CD4-positive, alpha-beta memory T cell (primary cell): ENCODE measurements at regions not wholly inside any gene's neighbourhood (a gene's known extent, or its start where the extent isn't known, plus 50 kb on each side); places are given as distances from the start of the nearest gene placed in this dataset.
"Not testable (repeated sequence)": the region's sequence is repeated elsewhere in the genome, so short reads cannot be mapped to it uniquely, and the experiment has no call there.

Experiments used
- CTCF ChIA-PET: fragments of 350-600 bp; sonication (Branson Sonifier 250); formaldehyde crosslinking; loops from one replicate; lab custom pipeline; 2021; ENCODE audit warnings: inconsistent platforms; ENCODE audit not compliant: partially characterized antibody; lab: Charles Lee
- POLR2A ChIA-PET: fragments of 350-600 bp; sonication (Branson Sonifier 250); formaldehyde crosslinking; loops from one replicate; lab custom pipeline; 2021; ENCODE audit not compliant: partially characterized antibody; lab: Charles Lee
- DNase-seq, 5 donors: peaks; one replicate each; pipeline versions ENCODE4 v3.0.0 to v3.0.0-alpha.2; 2020 to 2022; ENCODE audit warnings: mixed read lengths in 1 of 5
- H3K27ac ChIP-seq: one replicate; pipeline ENCODE4 v1.7.0; 2013; ENCODE audit warnings: low read depth, low read length
- H3K27me3 ChIP-seq: 2 replicates; pipeline ENCODE4 v1.7.0; 2013; ENCODE audit warnings: mild to moderate bottlenecking, low read length, moderate library complexity; ENCODE audit not compliant: insufficient read depth
- H3K36me3 ChIP-seq: 2 replicates; pipeline ENCODE4 v1.7.0; 2013; ENCODE audit warnings: mild to moderate bottlenecking, low read length, moderate library complexity; ENCODE audit not compliant: insufficient read depth
- H3K4me1 ChIP-seq: 2 replicates; pipeline ENCODE4 v1.7.0; 2013; ENCODE audit warnings: mild to moderate bottlenecking, low read length, moderate library complexity; ENCODE audit not compliant: insufficient read depth
- H3K4me3 ChIP-seq, 2 donors: one replicate each; pipeline ENCODE4 v1.7.0; 2013; ENCODE audit warnings: low read length in 2 of 2, mild to moderate bottlenecking in 1 of 2
- H3K9me3 ChIP-seq, 2 donors: one replicate each; pipeline ENCODE4 v1.7.0; 2013; ENCODE audit warnings: low read length in 2 of 2, control low read depth in 1 of 2; ENCODE audit not compliant: control insufficient read depth in 1 of 2
- H3K27ac Mint-ChIP-seq, 7 donors: one replicate each; pipeline ENCODE4 v1.8.0; 2020 to 2021; ENCODE audit warnings: mixed read lengths in 7 of 7, mild to moderate bottlenecking in 6 of 7, inconsistent platforms in 3 of 7, moderate library complexity in 3 of 7
- H3K27me3 Mint-ChIP-seq, 2 donors: one replicate each; pipeline ENCODE4 v1.8.0; 2020 to 2021; ENCODE audit warnings: mixed read lengths in 2 of 2
- H3K36me3 Mint-ChIP-seq, 2 donors: one replicate each; pipeline ENCODE4 v1.8.0; 2020 to 2021; ENCODE audit warnings: mixed read lengths in 2 of 2, inconsistent platforms in 1 of 2, mild to moderate bottlenecking in 1 of 2
- H3K4me1 Mint-ChIP-seq, 4 donors: one replicate each; pipeline ENCODE4 v1.8.0; 2020 to 2021; ENCODE audit warnings: mixed read lengths in 4 of 4, mild to moderate bottlenecking in 1 of 4
- H3K4me3 Mint-ChIP-seq, 8 donors: one replicate each; pipeline ENCODE4 v1.8.0; 2020 to 2021; ENCODE audit warnings: mixed read lengths in 8 of 8, mild to moderate bottlenecking in 7 of 8, moderate library complexity in 6 of 8, inconsistent platforms in 3 of 8
- H3K9me3 Mint-ChIP-seq, 8 donors: one replicate each; pipeline ENCODE4 v1.8.0; 2020 to 2021; ENCODE audit warnings: mixed read lengths in 8 of 8, mild to moderate bottlenecking in 5 of 8, inconsistent platforms in 3 of 8, moderate library complexity in 1 of 8
- intact Hi-C: fragments of 100-400 bp; cut with micrococcal nuclease; formaldehyde crosslinking; loops from one replicate; pipeline ENCODE4 v1.15.1; 2023

- Mint-ChIP-seq H3K4me1 (no peaks in the 10 kb centered on the region), H3K4me3 (no peak overlapping the region), H3K36me3 (no peaks in the 10 kb centered on the region), H3K27me3 (peaks cover 0 to 14% of the 10 kb centered on the region in 2 donors), H3K27ac (no peak overlapping the region), H3K9me3 (peaks cover 0 to 2% (median 0%) of the 10 kb centered on the region in 8 donors)
- CTCF ChIA-PET: interaction anchor here (0.6 kb wide), 1 partner anchor 34 kb away, joined by 3 read pairs; no protein-coding TSS in a partner anchor
- no peak for DNase-seq
- no peaks in the 10 kb centered on the region for H3K27me3 ChIP-seq
- intact Hi-C loops: no loop called here
- H3K9me3 ChIP-seq: no peaks in the 10 kb centered on the region
- no peak overlapping the region for H3K4me3 ChIP-seq
- no peak overlapping the region for H3K27ac ChIP-seq
- POLR2A ChIA-PET: interaction anchor here (0.6 kb wide), 1 partner anchor 35 kb away, joined by 3 read pairs; no protein-coding TSS in a partner anchor
- no peaks in the 10 kb centered on the region for H3K4me1 ChIP-seq
- H3K36me3 ChIP-seq: no peaks in the 10 kb centered on the region
Observed at GRCh38 chr15:70376031-70376928, 278.6 kb upstream of the TLE3 start.

GRCh38 chr15:70375586-70375985 lies 277.9 kb upstream of the TLE3 start:
- CTCF ChIA-PET: no interaction called here
- POLR2A ChIA-PET: no interaction called here
- intact Hi-C loops: no loop called here
- no peak overlapping the region for H3K4me3 Mint-ChIP-seq
- DNase-seq: no peak
- H3K36me3 Mint-ChIP-seq: no peaks in the 10 kb centered on the region
- H3K9me3 ChIP-seq: no peaks in the 10 kb centered on the region
- no peak overlapping the region for H3K27ac Mint-ChIP-seq
- peaks cover 0 to 14% of the 10 kb centered on the region in 2 donors for H3K27me3 Mint-ChIP-seq
- no peaks in the 10 kb centered on the region for H3K4me1 ChIP-seq
- no peaks in the 10 kb centered on the region for H3K27me3 ChIP-seq
- H3K4me3 ChIP-seq: no peak overlapping the region
- no peaks in the 10 kb centered on the region for H3K4me1 Mint-ChIP-seq
- H3K9me3 Mint-ChIP-seq: peaks cover 0 to 2% (median 0%) of the 10 kb centered on the region in 8 donors
- no peaks in the 10 kb centered on the region for H3K36me3 ChIP-seq
- no peak overlapping the region for H3K27ac ChIP-seq

GRCh38 chr15:70375006-70375431 lies 277.3 kb upstream of the TLE3 start:
- H3K27me3 ChIP-seq: no peaks in the 10 kb centered on the region
- no peaks in the 10 kb centered on the region for H3K36me3 ChIP-seq
- H3K27ac Mint-ChIP-seq: no peak overlapping the region
- intact Hi-C loops: no loop called here
- no peak overlapping the region for H3K4me3 Mint-ChIP-seq
- H3K4me1 ChIP-seq: no peaks in the 10 kb centered on the region
- H3K9me3 Mint-ChIP-seq: peaks cover 0 to 2% (median 0%) of the 10 kb centered on the region in 8 donors
- no peaks in the 10 kb centered on the region for H3K36me3 Mint-ChIP-seq
- no peaks in the 10 kb centered on the region for H3K4me1 Mint-ChIP-seq
- no peaks in the 10 kb centered on the region for H3K9me3 ChIP-seq
- H3K27me3 Mint-ChIP-seq: peaks cover 0 to 14% of the 10 kb centered on the region in 2 donors
- ChIA-PET POLR2A (no interaction called here), CTCF (no interaction called here)
- no peak for DNase-seq
- no peak overlapping the region for H3K27ac ChIP-seq
- no peak overlapping the region for H3K4me3 ChIP-seq

GRCh38 chr15:70374096-70374495 lies 276.4 kb upstream of the TLE3 start:
- Histone ChIP-seq H3K4me1 (no peaks in the 10 kb centered on the region), H3K9me3 (no peaks in the 10 kb centered on the region), H3K27ac (no peak overlapping the region), H3K27me3 (no peaks in the 10 kb centered on the region), H3K4me3 (no peak overlapping the region), H3K36me3 (no peaks in the 10 kb centered on the region)
- POLR2A ChIA-PET: no interaction called here
- no peak for DNase-seq
- Mint-ChIP-seq H3K4me3 (no peak overlapping the region), H3K9me3 (peaks cover 0 to 2% (median 0%) of the 10 kb centered on the region in 8 donors), H3K27me3 (peaks cover 0 to 14% of the 10 kb centered on the region in 2 donors), H3K27ac (no peak overlapping the region), H3K36me3 (no peaks in the 10 kb centered on the region), H3K4me1 (peaks cover 0 to 1% (median 0%) of the 10 kb centered on the region in 4 donors)
- CTCF ChIA-PET: no interaction called here
- intact Hi-C loops: no loop called here

- H3K27ac Mint-ChIP-seq, H3K27me3 ChIP-seq, DNase-seq, H3K4me1 Mint-ChIP-seq, H3K27ac ChIP-seq, H3K4me3 Mint-ChIP-seq, POLR2A ChIA-PET, CTCF ChIA-PET, H3K4me3 ChIP-seq, H3K9me3 Mint-ChIP-seq, intact Hi-C loops, H3K36me3 Mint-ChIP-seq, H3K9me3 ChIP-seq, H3K4me1 ChIP-seq, H3K36me3 ChIP-seq: not testable (repeated sequence)
- peaks cover 1 to 14% of the 10 kb centered on the region in 2 donors for H3K27me3 Mint-ChIP-seq
Observed at GRCh38 chr15:70373439-70373838, 275.7 kb upstream of the TLE3 start.

GRCh38 chr15:70367913-70368705 lies 270.4 kb upstream of the TLE3 start:
- peaks cover 4 to 12% (median 9%) of the 10 kb centered on the region in 4 donors for H3K4me1 Mint-ChIP-seq
- DNase-seq, CTCF ChIA-PET, H3K36me3 Mint-ChIP-seq, H3K4me3 ChIP-seq, POLR2A ChIA-PET, intact Hi-C loops, H3K27me3 ChIP-seq, H3K9me3 Mint-ChIP-seq, H3K4me1 ChIP-seq, H3K27ac ChIP-seq, H3K27ac Mint-ChIP-seq, H3K36me3 ChIP-seq, H3K27me3 Mint-ChIP-seq, H3K9me3 ChIP-seq: not testable (repeated sequence)
- peak overlapping the region in 1 of 8 donors; percentile 62 for H3K4me3 Mint-ChIP-seq

- H3K36me3 Mint-ChIP-seq, H3K4me3 ChIP-seq, H3K4me3 Mint-ChIP-seq, H3K4me1 ChIP-seq, H3K9me3 Mint-ChIP-seq, H3K27ac ChIP-seq, H3K9me3 ChIP-seq, H3K27me3 ChIP-seq, H3K36me3 ChIP-seq, intact Hi-C loops, POLR2A ChIA-PET, H3K27ac Mint-ChIP-seq, DNase-seq: not testable (repeated sequence)
- CTCF ChIA-PET: interaction anchor here (0.9 to 1.0 kb wide), 2 partner anchors 243 to 838 kb away, joined by 3 read pairs; no protein-coding TSS in a partner anchor
- peaks cover 4 to 12% (median 8%) of the 10 kb centered on the region in 4 donors for H3K4me1 Mint-ChIP-seq
- H3K27me3 Mint-ChIP-seq: peaks cover 11 to 15% of the 10 kb centered on the region in 2 donors
Observed at GRCh38 chr15:70364023-70364422, 266.3 kb upstream of the TLE3 start.
